Amniotic epithelial cell (primary cell): ENCODE measurements at regions not wholly inside any gene's neighbourhood (a gene's known extent, or its start where the extent isn't known, plus 50 kb on each side); places are given as distances from the start of the nearest gene placed in this dataset.

Experiments
- DNase-seq: peaks from one replicate; pipeline ENCODE4 v3.0.0-alpha.2; 2010; ENCODE audit warnings: low read depth

DNA sequence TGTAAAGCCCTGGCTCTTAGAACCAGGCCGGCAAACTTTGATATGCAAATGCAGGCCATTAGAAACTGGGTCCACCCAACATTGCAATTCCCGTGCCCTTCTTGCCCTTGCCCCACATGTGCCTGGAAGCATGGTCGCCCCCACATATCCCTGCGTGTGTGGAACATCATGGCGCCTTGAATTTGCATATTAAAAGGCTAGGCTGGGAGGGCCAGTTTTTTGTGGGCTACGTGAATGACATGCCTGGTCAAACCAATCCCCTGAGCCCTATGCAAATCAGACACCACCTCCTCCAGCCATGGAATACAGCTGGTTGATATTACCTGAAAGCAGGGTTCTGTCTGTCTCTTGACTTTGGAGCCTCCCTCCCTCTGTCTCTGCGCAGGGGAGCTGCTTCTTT lies 58.7 kb upstream of the ARHGEF26 start:
- no peak for DNase-seq

DNA sequence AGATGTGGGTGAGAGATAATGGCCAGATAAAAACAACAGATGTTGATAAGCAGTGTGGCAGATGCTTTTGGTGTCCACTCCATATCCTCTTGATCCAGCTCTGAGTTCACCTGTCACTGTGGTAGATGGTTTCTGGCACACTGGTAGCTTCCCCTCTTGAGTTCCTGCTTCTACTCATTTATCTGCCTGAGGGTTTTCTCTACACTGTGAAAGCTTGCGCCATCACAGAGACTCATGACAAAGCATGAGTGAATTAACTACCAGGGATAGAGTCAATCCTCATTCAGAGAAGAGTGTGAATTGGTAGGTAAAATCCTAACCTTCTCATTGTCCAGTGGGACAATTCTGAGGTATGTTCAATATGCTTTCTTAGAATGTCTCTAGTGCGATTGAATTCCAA lies 50.0 kb upstream of the ARHGEF26 start:
- DNase-seq: no peak
